Keratinocyte (primary cell): ENCODE measurements at regions not wholly inside any gene's neighbourhood (a gene's known extent, or its start where the extent isn't known, plus 50 kb on each side); places are given as distances from the start of the nearest gene placed in this dataset.
"Not testable (repeated sequence)": the region's sequence is repeated elsewhere in the genome, so short reads cannot be mapped to it uniquely, and the experiment has no call there.

Experiments used
- DNase-seq: peaks from one replicate; pipeline ENCODE4 v3.0.0-alpha.2; 2011; ENCODE audit warnings: low read depth, missing footprints, low spot score
- FAIRE-seq: peaks from 2 replicates; lab custom pipeline; 2011; peaks lifted over from hg19 to GRCh38; lab: Jason Lieb, UNC
- H2AFZ ChIP-seq: 2 replicates; pipeline ENCODE4 v1.6.0; 2012; ENCODE audit warnings: low read length, control low read depth, inconsistent platforms; ENCODE audit not compliant: control insufficient read depth
- H3K27ac ChIP-seq: 2 replicates; pipeline ENCODE4 v1.5.1; 2011; ENCODE audit warnings: low read length; ENCODE audit not compliant: control insufficient read depth, insufficient read depth
- H3K27me3 ChIP-seq: 3 replicates; pipeline ENCODE4 v1.6.0; 2011; ENCODE audit warnings: low read length; ENCODE audit not compliant: control insufficient read depth, insufficient read depth; ENCODE audit errors: extremely low read depth
- H3K36me3 ChIP-seq, 2 experiments: 2 replicates in 1 of 2; 3 replicates in 1 of 2; pipeline ENCODE4 v1.5.1; 2011; ENCODE audit warnings: low read length in 2 of 2, mild to moderate bottlenecking in 1 of 2; ENCODE audit not compliant: control insufficient read depth in 2 of 2, insufficient read depth in 2 of 2; ENCODE audit errors: extremely low read depth in 1 of 2
- H3K4me1 ChIP-seq: 3 replicates; pipeline ENCODE4 v1.5.1; 2011; ENCODE audit warnings: low read length; ENCODE audit not compliant: control insufficient read depth, insufficient read depth; ENCODE audit errors: extremely low read depth
- H3K4me2 ChIP-seq: 3 replicates; pipeline ENCODE4 v1.6.0; 2011; ENCODE audit warnings: low read depth, low read length; ENCODE audit not compliant: control insufficient read depth, insufficient read depth; ENCODE audit errors: extremely low read depth
- H3K4me3 ChIP-seq, 3 experiments: fragments of 200-600 bp in 1 of 3; sonication (generic) in 1 of 3; 2 replicates in 2 of 3; 3 replicates in 1 of 3; pipeline ENCODE4 v1.5.1; 2011 to 2016; ENCODE audit warnings: low read length in 3 of 3, mild to moderate bottlenecking in 3 of 3, control low read depth in 2 of 3, inconsistent platforms in 1 of 3, low read depth in 1 of 3, mixed read lengths in 1 of 3, mixed run types in 1 of 3, moderate library complexity in 1 of 3; ENCODE audit not compliant: control insufficient read depth in 2 of 3, insufficient read depth in 2 of 3; ENCODE audit errors: extremely low read depth in 1 of 3
- H3K79me2 ChIP-seq: 2 replicates; pipeline ENCODE4 v1.6.0; 2012; ENCODE audit warnings: low read length; ENCODE audit not compliant: control insufficient read depth, insufficient read depth
- H3K9ac ChIP-seq: 3 replicates; pipeline ENCODE4 v1.6.0; 2011; ENCODE audit warnings: low read length; ENCODE audit not compliant: control insufficient read depth, insufficient read depth; ENCODE audit errors: extremely low read depth
- H3K9me1 ChIP-seq: 3 replicates; pipeline ENCODE4 v1.6.0; 2011; ENCODE audit warnings: low read length; ENCODE audit not compliant: control insufficient read depth, insufficient read depth; ENCODE audit errors: extremely low read depth
- H3K9me3 ChIP-seq: 2 replicates; pipeline ENCODE4 v1.5.1; 2012; ENCODE audit warnings: low read depth, low read length; ENCODE audit not compliant: control insufficient read depth
- H4K20me1 ChIP-seq: 3 replicates; pipeline ENCODE4 v1.6.0; 2011; ENCODE audit warnings: low read length; ENCODE audit not compliant: control insufficient read depth, insufficient read depth; ENCODE audit errors: extremely low read depth
- CTCF ChIP-seq, 3 experiments: IDR thresholded peaks in 1 of 3; conservative IDR thresholded peaks in 1 of 3; optimal IDR thresholded peaks in 1 of 3; 2 replicates in 2 of 3; 3 replicates in 1 of 3; pipeline versions ENCODE3 to v1.5.1; 2011; ENCODE audit warnings: low read length in 3 of 3, mild to moderate bottlenecking in 3 of 3, moderate library complexity in 2 of 3, control low read depth in 1 of 3, inconsistent platforms in 1 of 3; ENCODE audit not compliant: insufficient read depth in 2 of 3; ENCODE audit errors: extremely low read depth in 1 of 3
- EZH2 ChIP-seq: IDR thresholded peaks from one replicate; pipeline ENCODE4 v1.6.1; 2012; ENCODE audit warnings: inconsistent platforms, mild to moderate bottlenecking, low read length, moderate library complexity
- dilution Hi-C: fragments of 300-500 bp; cut with MboI; formaldehyde crosslinking; loops from one replicate; pipeline ENCODE4 v1.7.0; 2020; ENCODE audit warnings: low sequenced_read_pairs; ENCODE audit not compliant: extremely low pct_ligation_motif_present

GRCh38 chr7:49611951-49612350, 161.5 kb upstream of the VWC2 start:
- no peak overlapping the region for H3K9ac ChIP-seq
- no peak overlapping the region for H3K27ac ChIP-seq
- no peaks in the 10 kb centered on the region for H3K9me1 ChIP-seq
- no peak for FAIRE-seq
- no peak for TF ChIP-seq CTCF (optimal IDR thresholded peaks at IDR 0.05 in 1 of 3, IDR thresholded peaks at IDR 0.05 in 1 of 3, conservative IDR thresholded peaks at IDR 0.05 in 1 of 3; ENCODE audit: extremely low read depth in 1 of 3, insufficient read depth in 2 of 3, low read length in 3 of 3)
- no peak for TF ChIP-seq EZH2
- dilution Hi-C loops: no loop called here
- H3K27me3 ChIP-seq: no peaks in the 10 kb centered on the region
- no peaks in the 10 kb centered on the region for H3K79me2 ChIP-seq
- DNase-seq: no peak
- H2AFZ ChIP-seq: no peak overlapping the region
- no peak overlapping the region for H3K4me3 ChIP-seq
- H3K9me3 ChIP-seq: no peaks in the 10 kb centered on the region
- H3K36me3 ChIP-seq: no peaks in the 10 kb centered on the region
- H3K4me1 ChIP-seq: no peaks in the 10 kb centered on the region
- H3K4me2 ChIP-seq: no peak overlapping the region
- no peaks in the 10 kb centered on the region for H4K20me1 ChIP-seq

- H3K79me2 ChIP-seq: no peaks in the 10 kb centered on the region
- H3K9me3 ChIP-seq: no peaks in the 10 kb centered on the region
- H3K27ac ChIP-seq: no peak overlapping the region
- H3K4me3 ChIP-seq: no peak overlapping the region
- H3K9ac ChIP-seq: no peak overlapping the region
- H2AFZ ChIP-seq: no peak overlapping the region
- dilution Hi-C loops: no loop called here
- FAIRE-seq (no peak), DNase-seq (no peak)
- no peaks in the 10 kb centered on the region for H3K27me3 ChIP-seq
- TF ChIP-seq EZH2 (no peak), CTCF (optimal IDR thresholded peaks at IDR 0.05 in 1 of 3, IDR thresholded peaks at IDR 0.05 in 1 of 3, conservative IDR thresholded peaks at IDR 0.05 in 1 of 3; ENCODE audit: extremely low read depth in 1 of 3, insufficient read depth in 2 of 3, low read length in 3 of 3) (no peak)
- H3K9me1 ChIP-seq: no peaks in the 10 kb centered on the region
- H3K36me3 ChIP-seq: no peaks in the 10 kb centered on the region
- H4K20me1 ChIP-seq: no peaks in the 10 kb centered on the region
- H3K4me2 ChIP-seq: no peak overlapping the region
- H3K4me1 ChIP-seq: no peaks in the 10 kb centered on the region
These were observed 159.7 kb upstream of the VWC2 start for GRCh38 chr7:49613759-49614158.

GRCh38 chr7:49614974-49615373, 158.5 kb upstream of the VWC2 start:
- H3K27ac ChIP-seq, H3K9me1 ChIP-seq, H3K27me3 ChIP-seq, DNase-seq, dilution Hi-C loops, H3K4me1 ChIP-seq, FAIRE-seq, H3K36me3 ChIP-seq, H3K79me2 ChIP-seq, H3K4me2 ChIP-seq, H4K20me1 ChIP-seq, H3K4me3 ChIP-seq, H3K9me3 ChIP-seq, H3K9ac ChIP-seq, H2AFZ ChIP-seq: not testable (repeated sequence)
